ENCODE measurements at regions not wholly inside any gene's neighbourhood (a gene's known extent, or its start where the extent isn't known, plus 50 kb on each side); places are given as distances from the start of the nearest gene placed in this dataset.
A peak's percentile ranks its signal among the peaks of the same experiment; 100 is the strongest.
"Not testable (repeated sequence)": the region's sequence is repeated elsewhere in the genome, so short reads cannot be mapped to it uniquely, and the experiment has no call there.

DNA sequence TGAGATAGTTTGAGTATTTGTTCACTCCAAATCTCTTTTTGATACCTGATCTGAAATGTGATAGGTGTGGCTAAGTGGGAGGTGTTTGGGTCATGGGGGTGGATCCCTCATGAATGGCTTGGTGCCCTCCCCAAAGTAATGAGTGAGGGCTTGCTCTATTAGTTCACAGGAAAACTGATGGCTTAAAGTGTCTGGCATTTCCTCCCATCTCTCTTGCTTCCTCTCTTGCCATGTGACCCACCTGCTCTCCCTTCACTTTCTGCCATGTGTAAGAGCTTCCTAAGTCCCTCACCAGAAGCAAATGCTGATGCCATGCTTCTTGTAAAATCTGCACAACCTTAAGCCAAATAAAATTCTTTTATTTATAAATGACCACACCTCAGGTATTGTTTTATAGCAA, 61.1 kb downstream of the MAD2L1 start:
- Histone ChIP-seq H3K4me1 (ENCODE audit: insufficient read depth, low read length) (no peaks in the 10 kb centered on the region), H3K36me3 (ENCODE audit: insufficient read depth, low read length) (no peaks in the 10 kb centered on the region; the same call in 1 of the 2 replicates), H3K9me3 (ENCODE audit: control insufficient read depth, insufficient read depth, low read length) (peaks cover 7% of the 10 kb centered on the region), H3K9ac (ENCODE audit: low read depth, low read length) (no peak overlapping the region)

DNA sequence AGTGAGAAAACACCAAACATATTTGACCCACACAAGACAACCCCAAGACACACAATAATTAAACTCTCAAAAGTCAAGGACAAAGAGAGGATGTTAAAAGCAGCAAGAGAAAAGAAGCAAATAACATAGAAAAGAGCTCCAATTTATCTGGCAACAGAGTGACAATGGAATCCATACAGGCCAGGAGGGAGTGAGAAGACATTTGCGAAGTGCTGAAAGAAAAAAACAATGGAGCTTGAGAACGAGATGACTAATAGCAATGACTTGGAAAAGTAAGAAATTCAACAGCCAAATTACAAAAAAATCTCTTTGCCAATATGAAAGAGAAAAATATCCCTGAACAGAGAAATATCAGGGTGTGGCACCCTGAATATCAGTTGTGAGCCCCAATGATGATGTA, 61.6 kb downstream of the MAD2L1 start:
- Histone ChIP-seq H3K36me3 (ENCODE audit: insufficient read depth, low read length) (no peaks in the 10 kb centered on the region; the same call in 1 of the 2 replicates), H3K4me1 (ENCODE audit: insufficient read depth, low read length) (no peaks in the 10 kb centered on the region), H3K9ac (ENCODE audit: low read depth, low read length) (no peak overlapping the region), H3K9me3 (ENCODE audit: control insufficient read depth, insufficient read depth, low read length) (peaks cover 7% of the 10 kb centered on the region)

DNA sequence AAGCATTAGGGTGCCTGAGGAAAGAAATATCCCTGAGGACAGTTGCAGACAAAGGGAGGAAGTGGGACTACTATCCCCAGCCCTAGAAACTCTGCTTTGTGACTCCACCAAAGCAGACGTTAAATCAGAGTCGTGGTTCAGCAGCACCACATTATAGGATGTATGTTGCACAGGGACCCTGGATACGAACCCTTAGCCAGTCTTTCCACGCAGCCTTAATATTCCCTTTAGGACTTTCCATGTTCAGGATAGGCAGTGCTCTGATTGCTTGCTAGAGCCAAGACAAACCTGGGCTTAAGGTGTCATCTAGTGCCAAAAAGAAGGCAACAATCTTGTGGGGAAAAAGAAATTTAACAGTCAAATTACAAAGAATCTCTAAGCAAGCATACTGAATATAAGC, 62.6 kb downstream of the MAD2L1 start:
- H3K4me1 ChIP-seq (ENCODE audit: insufficient read depth, low read length): no peaks in the 10 kb centered on the region

DNA sequence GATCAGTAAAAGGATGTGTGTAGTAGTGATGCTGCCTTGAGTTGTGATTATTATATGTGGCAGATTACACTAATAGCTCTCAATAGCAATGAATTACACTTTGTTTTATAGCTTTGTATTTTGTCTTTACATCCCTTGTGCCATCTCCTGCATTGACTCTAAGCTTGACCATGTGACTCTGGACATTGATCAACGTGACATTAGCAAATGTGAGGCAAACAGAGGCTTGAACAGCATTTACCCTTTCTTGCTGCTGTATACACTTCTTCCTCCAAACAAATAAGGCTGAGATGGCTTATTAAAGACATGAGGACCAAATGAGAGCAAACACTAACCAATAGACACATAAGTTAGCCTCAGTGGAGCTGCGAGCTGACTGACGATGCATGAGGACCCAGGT, 63.5 kb downstream of the MAD2L1 start:
- no peaks in the 10 kb centered on the region; the same call in 1 of the 2 replicates for H3K36me3 ChIP-seq (ENCODE audit: insufficient read depth, low read length)
- no peak overlapping the region for H3K9ac ChIP-seq (ENCODE audit: low read depth, low read length)
- no peaks in the 10 kb centered on the region for H3K4me1 ChIP-seq (ENCODE audit: insufficient read depth, low read length)
- H3K9me3 ChIP-seq (ENCODE audit: control insufficient read depth, insufficient read depth, low read length): peaks cover 7% of the 10 kb centered on the region; the same call in 1 of the 2 replicates

More for the DNA sequence above, 62.6 kb downstream of the MAD2L1 start:
- H3K9ac ChIP-seq (ENCODE audit: low read depth, low read length): no peak overlapping the region
- no peaks in the 10 kb centered on the region; the same call in 1 of the 2 replicates for H3K36me3 ChIP-seq (ENCODE audit: insufficient read depth, low read length)
- H3K9me3 ChIP-seq (ENCODE audit: control insufficient read depth, insufficient read depth, low read length): peaks cover 7% of the 10 kb centered on the region

DNA sequence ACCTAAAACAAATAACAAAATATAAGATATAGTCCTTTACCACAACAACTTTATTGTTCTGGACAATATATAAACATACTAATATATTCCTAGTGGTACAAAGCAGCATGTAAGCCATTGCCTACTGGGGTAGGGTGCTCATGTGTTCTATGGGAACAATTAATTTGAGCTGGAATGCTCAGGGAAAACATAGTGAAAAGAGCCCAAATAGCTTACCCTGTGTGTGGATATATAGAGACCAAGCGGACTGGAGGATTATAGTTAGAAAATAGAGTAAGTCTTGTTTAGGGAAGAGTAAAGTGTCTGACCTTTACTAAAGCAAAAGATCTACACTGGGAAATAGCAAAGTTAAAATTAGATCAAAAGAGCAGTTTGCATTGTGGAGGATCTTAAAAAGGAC, 64.8 kb downstream of the MAD2L1 start:
- H3K9me3 ChIP-seq (ENCODE audit: control insufficient read depth, insufficient read depth, low read length): peaks cover 7% of the 10 kb centered on the region; the same call in 1 of the 2 replicates
- H3K9ac ChIP-seq (ENCODE audit: low read depth, low read length): no peak overlapping the region
- H3K36me3 ChIP-seq (ENCODE audit: insufficient read depth, low read length): no peaks in the 10 kb centered on the region; the same call in 1 of the 2 replicates
- no peaks in the 10 kb centered on the region for H3K4me1 ChIP-seq (ENCODE audit: insufficient read depth, low read length)

DNA sequence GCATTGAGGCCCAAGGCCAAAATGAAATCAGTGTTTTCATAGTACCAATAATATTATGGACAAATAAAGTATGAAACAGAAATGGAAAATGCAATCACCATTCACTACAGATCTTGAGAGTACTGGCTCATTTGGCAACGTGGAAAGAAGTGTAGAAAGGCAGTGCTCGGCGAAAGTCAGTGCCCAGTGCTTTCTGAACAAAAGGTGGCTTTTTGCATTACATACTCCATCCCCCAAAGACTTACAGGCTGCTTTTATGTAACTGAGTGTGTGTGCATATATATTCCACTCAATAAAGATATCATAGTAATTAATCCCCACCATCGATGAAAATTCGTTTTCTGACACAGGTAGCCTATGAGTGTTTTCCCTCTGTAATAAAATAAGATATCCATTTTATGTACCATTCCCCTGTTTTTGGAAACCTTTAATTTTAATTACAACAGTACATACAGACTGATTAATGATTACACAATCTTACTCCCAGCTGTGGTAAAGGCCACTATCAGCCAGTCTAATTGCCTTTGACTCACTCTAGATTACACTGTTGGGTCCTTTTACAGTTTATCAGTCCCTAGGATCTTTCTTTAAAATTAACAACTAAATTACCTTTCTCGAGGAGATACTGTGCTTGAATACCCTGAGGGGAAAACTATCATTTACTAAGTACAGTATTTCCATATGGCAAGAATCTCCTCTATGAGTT, 65.9 kb downstream of the MAD2L1 start:
- Histone ChIP-seq H3K9me3 (ENCODE audit: control insufficient read depth, insufficient read depth, low read length) (peaks cover 4% of the 10 kb centered on the region; the same call in 1 of the 2 replicates), H3K9ac (ENCODE audit: low read depth, low read length) (no peak overlapping the region), H3K4me1 (ENCODE audit: insufficient read depth, low read length) (no peaks in the 10 kb centered on the region), H3K36me3 (ENCODE audit: insufficient read depth, low read length) (no peaks in the 10 kb centered on the region; the same call in 1 of the 2 replicates)

DNA sequence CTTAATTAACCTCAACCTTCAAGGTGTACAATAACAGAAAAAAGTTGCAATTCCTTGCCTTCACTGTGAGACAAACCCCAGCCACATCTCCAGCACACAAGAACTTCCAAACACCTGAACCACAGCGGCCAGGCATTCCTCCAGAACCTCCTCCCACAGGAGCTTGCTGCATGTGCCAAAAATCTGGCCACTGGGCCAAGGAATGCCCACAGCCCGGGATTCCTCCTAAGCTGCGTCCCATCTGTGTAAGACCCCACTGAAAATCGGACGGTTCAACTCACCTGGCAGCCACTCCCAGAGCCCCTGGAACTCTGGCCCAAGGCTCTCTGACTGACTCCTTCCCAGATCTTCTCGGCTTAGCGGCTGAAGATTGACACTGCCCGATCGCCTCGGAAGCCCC, 70.6 kb downstream of the MAD2L1 start:
- H3K36me3 ChIP-seq (ENCODE audit: insufficient read depth, low read length); H3K9me3 ChIP-seq (ENCODE audit: control insufficient read depth, insufficient read depth, low read length): not testable (repeated sequence)
- peak overlapping the region; percentile 38 for H3K9ac ChIP-seq (ENCODE audit: low read depth, low read length)
- peaks cover 10% of the 10 kb centered on the region; the same call in 1 of the 2 replicates for H3K4me1 ChIP-seq (ENCODE audit: insufficient read depth, low read length)

DNA sequence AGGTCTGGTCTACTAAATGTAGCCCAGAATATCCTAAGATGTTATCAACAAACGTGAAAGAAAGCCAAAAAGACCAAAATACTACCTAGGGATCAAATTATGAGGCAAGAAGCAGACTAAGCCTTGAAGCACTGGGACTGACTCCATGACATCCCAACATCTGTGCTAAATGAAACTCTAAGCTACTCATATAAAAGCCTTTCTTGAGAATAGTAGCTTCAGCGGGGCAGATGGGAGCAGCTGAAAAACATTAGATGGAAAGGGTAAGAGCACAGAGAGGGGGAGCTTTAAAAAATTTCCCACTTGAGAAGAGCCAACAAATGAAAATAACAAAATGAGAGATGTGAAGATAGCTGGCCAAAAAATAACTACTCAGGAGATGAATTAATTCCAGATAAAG, 81.7 kb downstream of the MAD2L1 start:
- H3K36me3 ChIP-seq (ENCODE audit: insufficient read depth, low read length): no peaks in the 10 kb centered on the region; the same call in 1 of the 2 replicates
- H3K9ac ChIP-seq (ENCODE audit: low read depth, low read length): no peak overlapping the region
- no peaks in the 10 kb centered on the region; the same call in 1 of the 2 replicates for H3K9me3 ChIP-seq (ENCODE audit: control insufficient read depth, insufficient read depth, low read length)
- H3K4me1 ChIP-seq (ENCODE audit: insufficient read depth, low read length): 0 out of 2 replicates have a peak, but pooled peaks cover 4% of the 10 kb centered on the region

DNA sequence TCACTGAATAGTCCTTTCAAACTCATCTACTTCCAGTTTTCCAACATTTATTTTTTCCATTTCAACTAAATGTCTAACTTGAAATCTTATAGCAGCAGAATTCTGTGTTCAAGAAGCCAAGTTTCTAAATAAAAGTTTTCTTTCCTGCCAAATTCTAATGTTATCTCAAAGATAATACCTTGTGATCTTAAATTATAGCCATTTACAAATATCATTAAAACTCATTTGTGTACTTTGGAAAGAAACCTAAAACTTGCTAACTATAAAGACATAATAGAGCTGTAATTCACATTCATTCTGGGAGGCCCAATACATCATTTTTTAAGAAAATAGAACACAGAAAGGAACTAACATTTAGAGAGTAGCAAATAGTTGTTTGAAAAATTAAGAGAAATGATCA, 83.9 kb downstream of the MAD2L1 start:
- H3K9me3 ChIP-seq (ENCODE audit: control insufficient read depth, insufficient read depth, low read length): no peaks in the 10 kb centered on the region; the same call in 1 of the 2 replicates
- no peak overlapping the region for H3K9ac ChIP-seq (ENCODE audit: low read depth, low read length)
- H3K36me3 ChIP-seq (ENCODE audit: insufficient read depth, low read length): no peaks in the 10 kb centered on the region
- 0 out of 2 replicates have a peak, but pooled peaks cover 4% of the 10 kb centered on the region for H3K4me1 ChIP-seq (ENCODE audit: insufficient read depth, low read length)

DNA sequence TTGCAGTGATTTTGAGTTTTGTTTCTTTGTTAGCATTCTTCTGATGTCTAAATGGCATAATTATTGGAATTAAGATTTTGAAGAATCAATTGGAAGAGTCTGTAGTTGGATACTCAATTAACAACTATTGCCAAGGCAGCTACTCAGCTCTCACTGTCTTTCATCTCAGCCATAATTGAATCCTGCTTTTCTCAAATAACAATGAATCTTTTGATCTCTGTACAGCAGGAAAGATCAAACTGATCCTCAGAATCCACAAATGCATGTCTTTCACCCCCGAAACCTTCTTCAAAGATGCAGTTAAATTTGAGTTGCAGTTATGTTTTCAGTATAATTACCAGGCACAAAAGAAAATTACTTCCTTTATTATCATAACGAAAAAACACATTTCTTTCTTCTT, 86.2 kb downstream of the MAD2L1 start:
- no peaks in the 10 kb centered on the region for H3K36me3 ChIP-seq (ENCODE audit: insufficient read depth, low read length)
- peaks cover 14% of the 10 kb centered on the region for H3K4me1 ChIP-seq (ENCODE audit: insufficient read depth, low read length)
- H3K9me3 ChIP-seq (ENCODE audit: control insufficient read depth, insufficient read depth, low read length): no peaks in the 10 kb centered on the region
- H3K9ac ChIP-seq (ENCODE audit: low read depth, low read length): no peak overlapping the region

DNA sequence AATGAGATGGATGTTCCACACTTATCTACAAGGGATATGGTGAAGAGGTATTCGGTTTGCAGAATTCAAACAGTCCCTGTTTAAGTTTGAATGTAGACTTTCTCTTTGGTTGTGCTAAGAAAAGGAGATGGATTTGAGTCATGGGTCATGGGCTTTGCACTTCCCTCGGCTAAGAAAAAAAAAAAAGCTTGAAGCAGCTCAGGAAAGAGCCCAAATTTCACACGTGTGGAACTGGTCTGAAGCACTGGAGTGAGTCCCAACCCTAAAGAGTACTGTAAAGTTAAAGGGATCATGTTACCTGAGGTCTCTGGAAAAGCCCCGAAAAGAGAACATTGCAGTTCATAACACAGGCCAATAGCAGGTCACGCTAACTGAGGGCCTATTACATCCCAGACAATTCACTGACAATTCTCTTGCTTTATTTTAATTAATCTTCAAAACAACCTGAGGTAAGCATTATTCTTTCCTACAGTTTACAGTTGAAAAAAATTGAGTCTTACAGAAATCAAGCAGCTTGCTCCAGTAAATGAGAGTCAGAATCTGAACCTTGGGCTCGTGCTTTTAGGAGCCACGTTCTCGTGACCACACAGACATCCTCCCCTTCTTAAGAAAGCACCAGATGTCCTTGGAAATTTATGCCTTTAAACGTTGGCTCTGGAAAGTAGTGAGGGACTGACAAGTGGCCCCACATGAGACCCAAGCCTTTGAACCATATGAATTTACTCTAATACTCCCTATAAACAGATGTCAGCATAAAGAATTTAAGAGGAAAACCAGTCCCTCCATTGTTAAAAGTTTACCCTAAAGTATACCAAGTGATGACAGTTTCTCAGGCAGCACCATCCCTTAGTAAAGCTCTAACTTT, 89.3 kb downstream of the MAD2L1 start:
- Histone ChIP-seq H3K4me1 (ENCODE audit: insufficient read depth, low read length) (peaks cover 10% of the 10 kb centered on the region), H3K36me3 (ENCODE audit: insufficient read depth, low read length) (no peaks in the 10 kb centered on the region), H3K9ac (ENCODE audit: low read depth, low read length) (no peak overlapping the region), H3K9me3 (ENCODE audit: control insufficient read depth, insufficient read depth, low read length) (no peaks in the 10 kb centered on the region)

DNA sequence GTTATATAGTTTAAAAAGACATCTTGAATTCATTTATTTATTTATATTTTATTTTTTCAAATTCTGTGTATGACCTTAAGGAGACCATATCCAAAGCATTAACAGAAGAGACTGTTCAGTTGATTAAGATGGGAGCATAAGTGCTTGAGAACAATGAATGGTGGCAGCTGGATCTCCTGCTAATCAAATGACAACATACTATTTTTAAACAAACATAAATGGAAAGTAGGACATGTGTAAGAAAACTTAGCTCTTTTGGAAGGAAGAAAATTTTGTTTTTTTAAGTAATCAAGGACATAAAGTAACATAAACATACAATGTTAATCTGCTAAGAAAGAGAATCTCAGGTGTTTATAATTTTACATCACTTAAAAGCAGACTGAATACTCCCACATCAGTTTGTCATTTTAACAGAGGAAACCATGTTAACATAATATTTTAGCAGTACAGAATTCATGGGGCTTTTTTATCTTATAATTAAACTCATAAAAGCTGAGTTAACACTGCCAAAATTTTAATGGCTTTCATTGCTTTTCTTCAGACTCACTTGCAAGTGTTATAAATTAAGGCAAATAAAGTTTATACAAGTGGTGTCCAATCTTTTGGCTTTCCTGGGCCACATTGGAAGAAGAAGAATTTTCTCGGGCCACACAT, 95.1 kb downstream of the MAD2L1 start:
- Histone ChIP-seq H3K9me3 (ENCODE audit: control insufficient read depth, insufficient read depth, low read length) (no peaks in the 10 kb centered on the region), H3K9ac (ENCODE audit: low read depth, low read length) (no peak overlapping the region), H3K4me1 (ENCODE audit: insufficient read depth, low read length) (peaks cover 1% of the 10 kb centered on the region; the same call in 1 of the 2 replicates), H3K36me3 (ENCODE audit: insufficient read depth, low read length) (no peaks in the 10 kb centered on the region)

DNA sequence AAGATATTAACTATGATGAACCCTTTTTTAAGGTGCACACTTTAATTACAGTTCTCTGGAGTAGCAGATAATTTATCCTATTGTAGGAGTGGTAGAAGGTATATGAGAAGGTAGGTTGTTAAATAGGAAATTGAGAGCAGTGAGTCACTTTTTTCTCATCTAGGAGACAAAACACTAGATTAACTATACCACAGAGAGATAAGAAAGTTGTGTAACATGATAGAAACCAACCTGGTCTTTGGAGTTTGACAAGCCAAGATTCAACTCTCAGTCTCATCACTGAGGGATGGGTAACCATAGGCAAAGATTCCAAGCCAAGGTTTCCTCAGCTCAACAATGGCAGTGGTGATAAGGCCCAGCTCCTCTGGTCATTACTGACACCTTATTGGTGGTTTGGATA, 104.0 kb downstream of the MAD2L1 start:
- no peaks in the 10 kb centered on the region for H3K4me1 ChIP-seq (ENCODE audit: insufficient read depth, low read length)
- H3K9me3 ChIP-seq (ENCODE audit: control insufficient read depth, insufficient read depth, low read length): no peaks in the 10 kb centered on the region
- H3K36me3 ChIP-seq (ENCODE audit: insufficient read depth, low read length): no peaks in the 10 kb centered on the region
- no peak overlapping the region for H3K9ac ChIP-seq (ENCODE audit: low read depth, low read length)

DNA sequence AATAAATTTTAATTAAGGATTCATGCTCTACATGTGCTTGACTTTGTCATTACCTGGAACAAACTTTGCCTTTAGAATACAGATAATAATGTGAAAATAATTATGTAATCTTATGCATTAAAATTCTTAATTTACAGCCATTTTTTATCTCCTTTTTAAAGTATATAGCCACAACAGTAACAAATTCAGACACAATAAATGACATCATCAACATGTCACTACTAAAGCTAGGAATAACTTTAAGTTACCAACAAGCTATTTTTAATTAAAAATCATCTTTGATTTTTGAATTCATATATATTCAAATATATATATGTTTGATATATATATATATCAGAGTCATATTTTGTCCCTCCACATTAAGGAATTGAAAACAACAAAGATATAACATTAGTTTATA, 107.7 kb downstream of the MAD2L1 start:
- Histone ChIP-seq H3K36me3 (ENCODE audit: insufficient read depth, low read length) (no peaks in the 10 kb centered on the region), H3K9me3 (ENCODE audit: control insufficient read depth, insufficient read depth, low read length) (no peaks in the 10 kb centered on the region), H3K4me1 (ENCODE audit: insufficient read depth, low read length) (0 out of 2 replicates have a peak, but pooled peaks cover 3% of the 10 kb centered on the region), H3K9ac (ENCODE audit: low read depth, low read length) (no peak overlapping the region)
